ENCODE measurements at regions not wholly inside any gene's neighbourhood (a gene's known extent, or its start where the extent isn't known, plus 50 kb on each side); places are given as distances from the start of the nearest gene placed in this dataset.

GRCh38 chr16:6499413-6499812 is 833.2 kb upstream of the RBFOX1 start:
- Mint-ChIP-seq H3K9me3 (peaks cover 8% of the 10 kb centered on the region), H3K4me3 (no peak overlapping the region), H3K4me1 (no peaks in the 10 kb centered on the region), H3K27ac (no peak overlapping the region), H3K36me3 (no peaks in the 10 kb centered on the region), H3K27me3 (ENCODE audit: low read depth) (no peaks in the 10 kb centered on the region)
- DNase-seq (ENCODE audit: low spot score in 2 of 2, unreplicated experiment in 2 of 2), result no peak
- TF ChIP-seq CTCF (IDR thresholded peaks at IDR 0.05; ENCODE audit: unreplicated experiment), result no peak

GRCh38 chr16:6498858-6499257 is 833.8 kb upstream of the RBFOX1 start:
- no peaks in the 10 kb centered on the region for H3K4me1 Mint-ChIP-seq
- DNase-seq (ENCODE audit: low spot score in 2 of 2, unreplicated experiment in 2 of 2), result no peak
- peaks cover 6% of the 10 kb centered on the region for H3K9me3 Mint-ChIP-seq
- H3K36me3 Mint-ChIP-seq, result no peaks in the 10 kb centered on the region
- no peak for TF ChIP-seq CTCF (IDR thresholded peaks at IDR 0.05; ENCODE audit: unreplicated experiment)
- no peak overlapping the region for H3K4me3 Mint-ChIP-seq
- no peak overlapping the region for H3K27ac Mint-ChIP-seq
- no peaks in the 10 kb centered on the region for H3K27me3 Mint-ChIP-seq (ENCODE audit: low read depth)

GRCh38 chr16:6496996-6497395 is 835.6 kb upstream of the RBFOX1 start:
- Mint-ChIP-seq H3K27me3 (ENCODE audit: low read depth) (no peaks in the 10 kb centered on the region), H3K4me1 (no peaks in the 10 kb centered on the region), H3K36me3 (no peaks in the 10 kb centered on the region), H3K27ac (no peak overlapping the region), H3K4me3 (no peak overlapping the region), H3K9me3 (peaks cover 4% of the 10 kb centered on the region)
- no peak for TF ChIP-seq CTCF (IDR thresholded peaks at IDR 0.05; ENCODE audit: unreplicated experiment)
- DNase-seq (ENCODE audit: low spot score in 2 of 2, unreplicated experiment in 2 of 2), result no peak

- no peak for DNase-seq (ENCODE audit: low spot score in 2 of 2, unreplicated experiment in 2 of 2)
- Mint-ChIP-seq H3K4me3 (no peak overlapping the region), H3K9me3 (no peaks in the 10 kb centered on the region), H3K27me3 (ENCODE audit: low read depth) (no peaks in the 10 kb centered on the region), H3K4me1 (no peaks in the 10 kb centered on the region), H3K27ac (no peak overlapping the region), H3K36me3 (no peaks in the 10 kb centered on the region)
- no peak for TF ChIP-seq CTCF (IDR thresholded peaks at IDR 0.05; ENCODE audit: unreplicated experiment)
Measured at GRCh38 chr16:6495486-6496210, 837.0 kb upstream of the RBFOX1 start.

GRCh38 chr16:6494716-6495115 is 837.9 kb upstream of the RBFOX1 start:
- DNase-seq (ENCODE audit: low spot score in 2 of 2, unreplicated experiment in 2 of 2), result no peak
- Mint-ChIP-seq H3K4me3 (no peak overlapping the region), H3K27me3 (ENCODE audit: low read depth) (no peaks in the 10 kb centered on the region), H3K4me1 (no peaks in the 10 kb centered on the region), H3K36me3 (no peaks in the 10 kb centered on the region), H3K27ac (no peak overlapping the region), H3K9me3 (no peaks in the 10 kb centered on the region)
- no peak for TF ChIP-seq CTCF (IDR thresholded peaks at IDR 0.05; ENCODE audit: unreplicated experiment)

- Mint-ChIP-seq H3K9me3 (no peaks in the 10 kb centered on the region), H3K36me3 (no peaks in the 10 kb centered on the region), H3K4me3 (no peak overlapping the region), H3K27me3 (ENCODE audit: low read depth) (no peaks in the 10 kb centered on the region), H3K27ac (no peak overlapping the region), H3K4me1 (no peaks in the 10 kb centered on the region)
- no peak for TF ChIP-seq CTCF (IDR thresholded peaks at IDR 0.05; ENCODE audit: unreplicated experiment)
- DNase-seq (ENCODE audit: low spot score in 2 of 2, unreplicated experiment in 2 of 2), result no peak
Measured at GRCh38 chr16:6493555-6493954, 839.1 kb upstream of the RBFOX1 start.
